Muscle of back (tissue), 3 donors: ENCODE measurements at regions not wholly inside any gene's neighbourhood (a gene's known extent, or its start where the extent isn't known, plus 50 kb on each side); places are given as distances from the start of the nearest gene placed in this dataset.
A peak's percentile ranks its signal among the peaks of the same experiment; 100 is the strongest.

Source experiments
- DNase-seq, 3 donors: peaks; one replicate each; pipeline versions ENCODE4 v3.0.0 to v3.0.0-alpha.2; 2013

DNA sequence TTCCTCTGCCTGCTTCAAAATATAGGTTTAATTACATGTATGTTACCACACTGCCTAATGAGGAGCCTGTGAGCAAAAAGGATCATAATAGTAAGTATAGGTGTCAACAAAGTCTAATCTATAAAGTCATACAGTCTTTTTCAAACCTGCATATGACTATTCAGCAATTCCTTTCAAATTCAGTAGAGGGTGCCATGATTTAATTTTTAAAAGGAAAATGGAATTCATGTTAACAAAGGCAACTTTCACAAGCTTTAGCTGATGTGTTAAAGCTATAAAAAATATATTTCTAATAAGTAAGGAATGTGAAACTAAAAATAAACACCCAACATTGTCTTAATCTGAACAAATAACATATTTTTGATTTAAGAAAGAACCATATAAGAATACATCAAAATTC, 52.1 kb downstream of the MPP7 start:
- peak in 2 of 3 donors; percentile 21 to 46 for DNase-seq

DNA sequence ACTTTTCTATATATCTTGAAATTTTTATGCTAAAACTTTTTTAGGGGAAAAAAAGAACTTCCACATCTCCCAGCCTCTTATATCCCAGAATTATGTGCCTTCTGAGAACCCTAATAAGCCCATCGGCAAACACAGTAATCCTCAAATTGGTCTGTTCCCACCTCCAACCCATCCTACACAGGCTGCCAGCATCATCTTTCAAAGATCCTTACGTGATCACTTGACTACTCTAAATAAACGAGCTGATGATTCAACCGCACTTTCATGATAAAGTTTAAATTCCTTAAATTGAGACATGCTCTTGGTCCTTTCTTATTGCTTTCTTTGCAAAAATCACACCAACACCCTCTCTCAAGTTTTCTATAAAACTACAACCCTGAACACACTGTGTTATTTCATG, 52.5 kb downstream of the MPP7 start:
- no peak for DNase-seq

DNA sequence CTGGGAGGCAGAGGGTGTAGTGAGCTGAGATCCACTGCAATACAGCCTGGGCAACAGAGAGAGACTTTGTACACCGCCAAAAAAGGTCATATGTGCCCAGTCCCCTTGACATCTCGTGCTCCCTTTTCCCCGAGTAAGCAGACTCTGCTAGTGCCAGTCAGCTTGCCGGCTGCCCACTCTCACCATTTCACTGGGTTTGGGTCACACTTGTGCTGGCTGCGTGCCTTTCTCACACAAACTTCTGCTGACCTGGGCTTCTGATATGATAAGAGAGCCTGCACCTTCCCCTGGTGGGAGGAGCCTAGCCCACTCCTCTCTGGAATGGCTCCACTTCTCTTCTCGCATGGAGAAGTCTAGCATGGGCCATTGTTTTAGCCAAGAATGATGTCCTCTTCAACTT, 53.4 kb downstream of the MPP7 start:
- DNase-seq, result no peak

DNA sequence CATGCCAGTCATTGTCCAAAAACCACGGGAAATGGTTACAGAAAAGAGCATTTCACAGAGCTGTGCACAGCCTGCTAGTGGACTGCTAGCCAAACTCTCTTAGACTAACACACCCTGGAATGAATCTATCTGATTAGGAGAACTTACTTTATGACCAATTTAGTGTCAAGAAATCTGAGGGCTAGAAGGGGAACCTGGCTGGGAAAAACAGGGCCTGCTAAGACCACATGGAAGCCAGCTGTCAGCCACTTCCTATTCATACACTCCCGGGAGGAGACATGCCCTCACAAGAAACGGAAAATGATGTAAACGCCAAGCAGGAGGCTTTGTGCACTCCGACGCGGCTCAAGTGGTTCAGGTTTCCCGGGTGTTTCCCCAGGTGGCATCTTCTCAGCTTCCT, 54.8 kb downstream of the MPP7 start:
- peak in 2 of 3 donors; percentile 24 to 54 for DNase-seq

DNA sequence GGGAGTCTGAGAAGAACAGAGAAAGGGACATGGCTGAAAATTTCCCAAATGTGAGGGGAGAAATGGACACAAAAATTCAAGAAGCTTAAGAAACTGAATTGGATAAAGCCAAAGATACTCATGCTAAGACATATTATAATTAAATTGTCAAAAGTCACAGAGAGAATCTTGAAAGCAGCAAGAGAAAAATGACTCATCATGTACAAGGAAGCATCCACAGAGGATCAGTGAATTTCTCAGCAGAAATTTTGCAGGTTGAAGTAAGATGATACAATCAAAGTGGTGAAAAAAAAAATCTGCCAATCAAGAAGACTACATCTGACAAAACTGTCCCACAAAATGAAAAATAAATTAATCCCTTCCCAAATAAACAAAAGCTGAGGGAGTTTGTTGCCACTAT, 56.8 kb downstream of the MPP7 start:
- no peak for DNase-seq

DNA sequence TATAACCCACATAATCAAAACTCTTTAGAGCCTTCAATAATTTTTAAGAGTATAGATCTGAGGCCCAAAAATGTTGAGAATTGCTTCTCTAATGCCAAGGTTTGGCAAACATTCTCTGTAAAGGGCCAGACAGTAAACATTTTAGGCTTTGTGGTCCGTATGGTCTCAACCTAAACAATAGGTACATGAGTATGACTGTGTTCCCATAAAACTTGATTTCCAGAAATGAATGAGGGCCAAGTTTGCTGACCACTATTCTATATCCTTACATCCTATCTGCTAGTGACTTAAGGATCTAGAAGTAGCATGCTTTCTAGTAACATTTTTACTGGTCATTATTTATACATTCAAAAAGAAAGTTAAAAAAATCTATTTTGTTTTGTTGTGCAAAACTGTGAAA, 58.9 kb downstream of the MPP7 start:
- no peak for DNase-seq

DNA sequence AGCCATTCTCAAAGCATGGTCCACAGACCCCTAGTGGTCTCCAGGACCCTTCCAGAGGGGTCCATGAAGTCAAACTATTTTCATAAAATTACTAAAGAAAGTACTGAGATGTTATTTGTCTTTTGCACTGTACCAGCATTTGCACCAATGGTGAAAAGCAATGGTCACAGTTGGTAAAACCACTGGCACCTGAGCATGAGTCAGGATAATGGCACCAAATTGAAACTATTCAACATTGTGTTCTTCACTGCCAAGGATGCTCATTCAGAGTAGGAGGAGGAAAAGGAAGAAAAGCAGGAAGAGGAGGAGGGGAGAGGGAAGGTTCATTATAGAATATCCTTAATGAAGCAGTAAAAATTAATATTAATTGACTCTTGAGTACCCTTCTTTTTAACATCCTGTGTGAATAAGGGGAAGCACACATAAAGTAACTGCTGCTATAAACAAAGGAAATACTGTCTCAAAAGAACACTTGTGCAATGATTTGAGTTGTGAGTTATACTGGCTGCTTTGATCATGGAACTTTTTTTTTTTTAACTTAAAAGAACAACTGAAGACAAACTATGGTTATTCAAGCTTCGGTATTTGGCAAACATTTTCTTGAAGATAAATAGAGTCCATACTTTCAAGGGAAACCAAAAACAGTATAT, 60.2 kb downstream of the MPP7 start:
- DNase-seq, result no peak

DNA sequence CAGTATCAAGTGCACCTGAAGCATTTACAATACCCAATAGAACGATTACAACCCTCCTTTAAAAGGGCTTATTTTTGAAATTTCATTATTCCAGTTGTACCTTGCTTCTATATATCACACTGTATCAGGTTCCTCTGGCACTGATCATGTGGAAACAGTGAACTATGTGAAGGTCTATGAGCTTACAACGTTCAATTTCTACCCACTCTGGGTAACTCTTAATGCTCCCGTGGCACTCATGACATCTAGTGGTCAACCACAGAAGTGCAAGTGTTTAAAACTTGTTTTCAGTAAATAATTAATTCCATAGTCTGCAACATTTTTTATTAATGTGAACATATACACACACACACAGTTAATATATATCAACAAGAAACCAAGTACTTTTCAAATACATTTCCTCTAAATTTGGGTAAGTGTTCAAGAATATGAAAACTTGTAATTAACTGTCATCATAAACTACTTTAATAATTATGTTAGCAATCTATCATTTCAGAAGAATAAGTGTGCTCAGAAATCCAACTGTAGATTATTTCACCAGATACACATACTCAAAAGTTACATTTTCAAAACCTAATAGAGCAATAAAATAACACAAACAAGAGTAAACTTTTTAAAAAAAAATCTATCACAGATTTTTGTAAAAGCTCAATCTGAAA, 61.0 kb downstream of the MPP7 start:
- DNase-seq, result peak; percentile 52 to 84 (median 73)

DNA sequence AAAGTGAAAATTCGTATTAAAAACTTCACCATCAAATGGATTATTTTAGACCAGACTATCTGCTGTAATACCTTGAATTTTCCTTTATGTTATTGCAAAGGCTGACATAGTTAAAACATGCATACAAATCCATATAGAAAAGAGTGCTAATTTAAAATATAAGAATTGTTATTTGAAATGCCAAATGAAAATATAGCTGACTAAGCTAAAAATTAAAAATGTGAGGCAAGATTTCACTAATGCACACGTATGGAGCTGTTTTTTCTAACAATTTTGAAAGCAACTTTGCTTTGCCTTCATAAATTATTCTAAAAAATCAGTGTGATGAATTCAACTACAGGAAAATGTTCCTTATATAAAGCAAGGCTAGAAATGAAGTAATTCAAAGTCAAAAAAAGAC, 62.5 kb downstream of the MPP7 start:
- no peak for DNase-seq

DNA sequence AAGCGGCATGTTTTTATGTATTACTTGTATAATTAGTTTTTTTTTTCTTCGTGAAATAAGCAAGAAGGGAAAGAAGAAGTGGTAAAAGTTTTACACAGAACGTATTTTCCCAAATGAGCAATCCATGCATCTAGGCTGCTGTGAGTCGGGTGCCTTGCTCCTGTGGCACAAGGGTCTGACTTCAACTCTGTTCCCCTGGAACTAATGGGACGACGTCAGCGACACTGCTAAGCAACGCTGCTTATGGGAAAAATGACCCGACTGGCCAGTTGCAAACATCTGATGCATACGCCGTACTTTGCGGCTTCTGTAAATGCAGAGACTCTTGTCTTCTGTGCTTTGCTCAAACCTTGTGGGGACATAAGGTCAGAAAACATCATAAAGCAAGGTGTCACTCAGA, 66.3 kb downstream of the MPP7 start:
- DNase-seq, result no peak

DNA sequence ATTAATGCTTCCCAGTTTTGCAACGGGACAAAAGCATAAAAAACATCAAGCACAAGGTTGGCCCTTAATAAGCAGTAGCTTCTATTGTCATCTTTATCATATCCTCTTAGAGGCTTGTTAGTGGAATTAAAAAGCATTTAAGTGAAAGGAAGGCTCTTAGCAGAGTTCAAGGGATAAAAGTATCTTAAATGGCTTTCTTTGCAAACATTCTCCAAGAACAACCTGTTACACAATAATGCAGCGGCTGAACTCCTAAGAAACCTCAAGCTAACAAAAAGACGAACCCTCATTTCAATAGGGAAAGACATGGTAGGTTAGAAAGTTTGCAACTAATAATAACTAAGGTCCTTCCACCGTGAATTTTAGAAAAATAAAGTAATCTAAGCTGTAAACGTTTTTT, 82.1 kb downstream of the MPP7 start:
- no peak for DNase-seq

DNA sequence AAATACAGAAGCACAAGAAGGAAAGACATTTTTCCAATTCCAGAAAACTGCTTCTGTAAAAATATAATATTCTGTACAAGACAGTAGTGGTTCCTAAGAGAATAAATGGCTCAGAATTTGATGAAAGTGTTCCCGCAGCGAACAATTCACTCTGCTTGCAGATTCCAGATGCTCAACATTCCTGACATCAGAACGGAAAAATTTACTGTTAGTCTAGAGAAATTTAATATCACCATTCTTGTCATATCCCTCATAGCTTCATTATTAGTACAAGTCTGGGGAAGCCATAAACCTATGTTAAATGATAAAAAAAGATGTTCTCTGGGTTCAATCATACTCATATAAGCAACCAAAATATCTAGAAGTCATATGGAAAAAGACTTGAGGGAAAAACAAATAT, 83.6 kb downstream of the MPP7 start:
- peak; percentile 43 to 63 (median 60) for DNase-seq

DNA sequence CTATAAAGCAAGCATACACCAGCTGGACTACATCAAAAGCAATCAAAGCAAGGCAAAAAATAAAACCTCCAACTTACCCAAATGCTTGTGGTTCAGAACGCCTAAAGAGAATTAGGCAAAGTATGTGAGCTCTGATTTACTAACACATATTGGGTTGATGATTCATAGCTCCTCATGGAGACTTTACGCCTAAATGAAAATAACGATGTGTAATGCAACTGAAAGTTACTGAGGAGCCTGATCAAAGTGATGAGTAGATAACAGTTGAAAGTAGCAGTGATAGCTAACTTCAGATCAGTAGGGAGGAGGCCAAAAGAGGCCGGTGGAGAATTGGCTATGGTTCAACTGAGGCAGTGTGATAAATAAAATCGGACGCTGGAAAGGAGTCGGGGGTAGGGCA, 85.0 kb downstream of the MPP7 start:
- DNase-seq, result peak in 1 of 3 donors; percentile 83

DNA sequence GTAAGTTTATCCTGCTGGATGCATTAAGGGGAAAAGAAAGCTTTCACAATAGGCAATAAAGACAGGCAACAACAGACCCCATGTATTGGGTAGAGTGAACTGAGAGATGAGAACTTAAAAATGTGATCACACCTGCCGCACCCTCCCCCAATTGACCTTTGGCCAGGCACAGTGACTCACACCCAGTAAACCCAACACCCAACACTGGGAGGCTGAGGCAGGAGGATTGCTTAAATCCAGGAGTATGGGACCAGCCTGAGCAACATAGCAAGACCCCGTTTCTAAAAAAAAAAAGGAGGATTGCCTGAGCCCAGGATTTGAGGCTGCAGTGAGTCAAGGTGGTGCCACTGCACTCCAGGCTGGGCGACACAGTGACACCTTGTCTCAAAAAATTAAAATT, 86.9 kb downstream of the MPP7 start:
- no peak for DNase-seq

DNA sequence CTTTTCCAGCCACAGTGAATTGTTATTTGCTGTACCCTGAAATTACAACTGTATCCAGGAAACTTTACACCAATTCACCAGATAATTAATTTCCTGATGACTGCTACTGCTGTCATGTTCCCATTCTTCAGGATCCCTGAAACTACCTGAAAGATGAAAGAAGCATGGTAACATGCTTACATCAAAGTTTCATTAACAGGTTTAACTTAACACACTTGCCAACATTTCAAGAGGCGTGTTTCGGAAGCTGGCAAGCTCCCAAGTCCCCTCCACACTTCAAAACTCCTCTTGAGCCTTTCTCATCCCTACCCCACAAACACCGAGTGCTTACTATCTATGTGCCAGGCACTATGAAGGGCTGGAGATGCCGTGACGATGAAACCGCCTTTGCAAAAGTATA, 88.6 kb downstream of the MPP7 start:
- DNase-seq, result no peak

DNA sequence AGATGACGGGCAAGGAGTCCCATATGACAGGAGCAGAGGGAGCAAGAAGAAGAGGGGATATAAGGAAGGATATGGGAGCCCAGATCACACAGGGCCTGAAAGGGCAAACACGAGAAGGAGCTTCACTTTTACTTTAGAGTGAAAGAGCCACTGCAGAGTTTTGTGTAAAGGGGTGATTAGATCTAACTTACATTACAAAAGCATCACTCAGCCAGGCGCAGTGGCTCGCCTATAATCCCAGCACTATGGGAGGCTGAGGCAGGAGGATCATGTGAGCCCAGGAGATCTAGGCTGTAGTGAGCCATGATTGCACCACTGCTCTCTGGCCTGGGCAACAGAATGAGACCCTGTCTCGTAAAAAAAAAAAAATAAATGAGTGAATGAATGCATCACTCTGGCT, 91.1 kb downstream of the MPP7 start:
- DNase-seq, result no peak

DNA sequence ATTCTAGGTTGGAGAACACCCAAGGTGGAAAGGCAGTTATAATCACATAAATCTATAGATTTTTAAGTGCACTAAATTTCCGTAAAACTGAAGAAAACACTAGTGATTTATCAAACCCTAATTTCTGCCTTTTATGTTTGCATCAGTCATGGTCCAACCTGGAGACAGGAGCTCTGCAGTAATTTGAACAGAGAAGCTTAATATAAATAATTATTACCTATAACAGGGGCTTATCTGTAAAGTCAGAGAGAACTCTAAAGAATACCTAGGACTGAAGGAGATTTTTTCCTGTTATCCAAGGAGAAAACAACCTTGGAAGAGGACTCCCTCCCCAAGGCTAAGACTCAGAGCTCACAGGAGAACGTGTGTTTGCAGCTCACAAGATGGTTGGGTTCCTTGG, 95.1 kb downstream of the MPP7 start:
- no peak for DNase-seq

DNA sequence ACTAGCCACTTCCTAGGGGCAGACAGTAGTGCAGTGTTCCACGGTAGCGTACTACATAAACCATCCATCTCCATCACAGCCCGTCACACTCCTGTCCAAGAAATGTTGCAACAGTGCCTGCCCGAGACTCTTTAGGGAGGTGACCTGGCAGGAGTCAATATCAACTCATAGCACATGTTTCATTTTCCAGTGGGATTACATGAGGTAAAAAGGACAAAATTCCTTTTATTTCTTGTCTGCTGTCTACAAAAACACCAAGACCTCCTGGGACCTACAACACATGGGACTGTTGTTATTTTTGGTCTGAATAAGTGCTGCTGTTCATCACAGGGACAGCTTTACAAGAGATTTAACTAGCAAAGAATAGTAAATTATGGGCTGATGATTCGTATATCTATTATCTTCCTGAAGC, 99.9 kb downstream of the MPP7 start:
- DNase-seq, result peak; percentile 37 to 58 (median 38)

DNA sequence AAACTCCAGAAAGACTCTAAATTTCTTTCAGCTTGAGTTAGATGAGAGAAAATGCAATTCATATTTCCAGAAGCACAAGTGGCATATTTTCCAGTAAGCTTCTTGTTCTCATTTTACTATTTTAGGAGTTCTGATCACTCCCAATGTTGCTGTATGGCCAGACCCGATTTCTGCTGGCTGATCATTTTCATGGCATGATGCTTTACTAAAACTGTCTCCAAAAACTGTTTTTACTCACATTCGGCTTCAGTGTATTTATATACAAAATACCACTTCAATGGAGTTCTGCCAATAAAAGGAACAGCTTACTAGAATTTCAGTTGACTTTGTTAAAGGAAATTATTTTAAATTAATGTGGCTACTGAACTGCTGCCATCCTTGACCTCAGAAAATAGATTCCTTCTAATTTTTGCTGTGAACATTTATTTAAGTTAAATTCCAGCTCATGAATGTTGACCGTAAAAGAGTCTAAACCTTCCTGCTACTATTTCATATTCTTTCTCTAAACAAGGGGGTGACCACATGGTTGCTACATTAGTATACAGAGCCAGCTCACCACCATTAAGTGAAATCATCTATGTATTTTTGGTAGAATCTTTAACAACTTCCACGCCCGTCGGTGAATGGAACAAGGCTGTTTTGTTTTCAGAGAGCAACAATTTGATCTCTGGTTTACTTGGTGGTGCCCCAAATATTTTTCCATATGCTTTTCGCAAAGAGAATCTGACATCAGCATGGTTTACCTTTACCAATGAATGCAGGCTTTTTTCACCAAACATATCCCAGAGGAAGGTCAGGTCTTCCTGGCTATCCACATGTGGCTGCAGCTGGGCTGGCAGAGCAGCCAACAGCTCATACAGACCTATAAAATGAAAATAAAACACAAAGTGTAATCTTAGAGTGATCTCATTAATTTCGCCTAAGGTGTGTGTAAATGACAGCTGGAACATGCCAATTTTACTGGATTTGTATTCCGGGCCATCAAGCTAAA, 101.2 kb downstream of the MPP7 start:
- DNase-seq, result peak in 2 of 3 donors; percentile 21 to 51

DNA sequence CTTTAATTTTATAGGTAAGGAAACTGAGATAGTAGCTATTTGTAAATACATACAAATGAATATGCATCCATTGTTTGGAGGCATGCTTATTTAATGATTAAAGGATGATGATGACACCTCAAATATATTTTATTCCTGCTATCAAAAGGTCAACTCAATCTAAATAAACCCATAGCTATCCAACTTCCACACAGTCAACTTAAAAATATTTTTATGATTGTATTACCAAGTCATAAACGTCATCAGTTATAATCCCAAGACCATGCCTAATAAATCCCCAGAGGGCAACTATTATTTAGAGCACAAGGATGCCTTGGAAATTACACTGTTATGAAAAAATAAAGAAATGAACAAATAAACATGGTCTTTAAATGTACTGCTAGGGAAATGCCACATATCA, 102.1 kb downstream of the MPP7 start:
- no peak for DNase-seq

DNA sequence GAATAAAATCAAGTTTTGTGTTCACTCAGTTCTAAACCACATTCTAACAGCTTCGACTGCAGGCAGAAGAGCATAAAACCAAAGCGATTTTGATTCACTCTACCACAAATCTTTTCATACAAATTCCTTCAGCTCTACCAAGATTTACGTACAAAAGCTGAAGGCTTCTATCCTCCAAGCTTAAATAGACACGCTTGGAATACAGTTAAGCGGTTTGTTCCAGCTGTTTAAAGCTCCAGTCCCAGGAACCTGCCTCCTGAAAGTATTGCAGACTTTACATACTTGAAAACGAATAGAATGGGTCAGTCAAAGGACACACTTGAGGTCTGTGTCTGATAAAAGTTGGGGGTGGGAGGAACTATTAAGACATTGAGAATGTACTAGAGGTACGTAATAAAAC, 102.9 kb downstream of the MPP7 start:
- DNase-seq, result peak in 1 of 3 donors; percentile 46

DNA sequence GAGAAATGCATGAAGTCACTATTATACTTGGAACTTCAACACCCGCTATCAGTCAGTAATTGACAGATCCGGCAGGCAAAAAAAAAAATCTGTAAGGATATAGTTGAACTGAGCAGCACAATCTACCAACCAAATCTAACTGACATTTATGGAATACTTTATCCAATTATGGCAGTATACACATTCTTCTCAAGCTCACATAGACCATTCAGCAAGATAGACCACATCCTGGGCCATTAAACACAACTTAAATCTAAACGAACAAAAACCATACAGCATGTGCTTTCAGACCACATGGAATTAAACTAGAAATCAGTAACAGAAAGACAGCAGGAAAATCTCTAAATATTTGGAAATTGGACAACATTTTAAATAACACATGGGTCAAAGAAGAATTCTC, 112.7 kb downstream of the MPP7 start:
- DNase-seq, result no peak

DNA sequence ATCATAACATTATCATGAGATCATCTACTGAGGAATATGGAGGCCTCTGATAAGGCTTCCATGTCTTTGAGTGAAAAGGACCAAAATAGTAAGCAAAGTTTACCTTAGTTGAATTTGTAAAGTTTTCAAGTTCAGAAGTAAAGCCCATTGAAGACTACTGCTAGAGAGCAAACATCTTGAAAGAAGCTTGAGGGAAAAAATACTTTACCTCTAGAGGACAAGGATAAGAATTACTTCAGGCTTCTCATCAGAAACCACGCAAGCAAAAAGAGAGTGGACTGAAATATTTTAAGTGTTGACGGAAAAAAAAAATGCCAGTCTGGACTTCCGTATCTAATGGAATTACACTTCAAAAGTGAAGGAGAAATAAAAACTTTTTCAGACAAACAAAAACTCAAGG, 114.3 kb downstream of the MPP7 start:
- DNase-seq, result no peak
